GDM1 (cell line): ENCODE measurements at regions not wholly inside any gene's neighbourhood (a gene's known extent, or its start where the extent isn't known, plus 50 kb on each side); places are given as distances from the start of the nearest gene placed in this dataset.
A peak's percentile ranks its signal among the peaks of the same experiment; 100 is the strongest.

Source experiments
- DNase-seq: peaks from one replicate; lab custom pipeline; 2025; lab: John Stamatoyannopoulos, UW

DNA sequence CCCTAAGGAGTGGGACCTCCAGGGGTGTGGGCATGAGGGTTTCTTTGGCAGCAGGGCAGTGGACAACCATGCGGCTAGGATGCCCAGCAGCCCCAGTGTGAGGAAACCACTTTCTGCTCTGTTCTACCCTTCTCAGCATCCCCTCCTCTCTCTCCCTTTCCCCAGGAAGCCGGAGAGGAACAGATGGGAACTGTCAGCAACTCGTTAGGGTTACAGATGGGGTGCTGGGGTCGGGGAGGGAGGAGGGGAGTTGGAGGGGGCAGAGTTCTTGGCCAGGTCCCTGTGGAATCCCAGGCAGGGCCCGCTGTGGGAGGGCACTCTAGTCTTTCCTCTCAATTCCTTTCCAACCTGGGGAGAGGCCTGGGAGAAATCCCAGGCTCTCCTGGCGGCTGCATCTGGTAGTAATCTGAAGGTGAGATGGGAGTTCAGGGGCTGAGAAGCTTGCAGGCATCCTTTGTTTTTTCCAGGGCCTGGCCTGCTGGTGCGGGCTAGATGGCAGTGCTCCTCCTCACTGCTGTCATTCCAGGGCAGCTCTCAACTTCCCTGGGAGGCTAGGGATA, 93.9 kb upstream of the CSF3R start:
- no peak for DNase-seq

DNA sequence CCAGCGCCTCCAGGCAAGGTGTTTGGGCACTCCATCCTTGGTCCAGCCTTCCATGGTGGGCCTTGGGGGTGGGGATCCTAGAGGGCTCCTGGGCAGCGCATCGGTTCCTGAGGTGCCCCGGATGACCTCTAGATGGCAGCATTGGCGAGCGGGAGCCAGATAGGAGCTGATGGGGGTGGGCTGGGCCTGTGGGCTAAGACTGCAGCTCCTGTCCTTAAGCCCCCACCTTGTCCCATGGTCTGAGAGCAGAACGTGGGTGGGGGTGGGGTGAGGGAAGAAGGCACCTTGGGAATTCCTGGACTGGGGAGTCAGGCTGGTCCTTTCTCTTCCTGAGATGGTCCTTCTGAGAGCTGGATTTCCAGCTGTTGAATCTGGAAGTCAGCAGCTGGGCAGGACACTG, 93.4 kb upstream of the CSF3R start:
- DNase-seq, result no peak

DNA sequence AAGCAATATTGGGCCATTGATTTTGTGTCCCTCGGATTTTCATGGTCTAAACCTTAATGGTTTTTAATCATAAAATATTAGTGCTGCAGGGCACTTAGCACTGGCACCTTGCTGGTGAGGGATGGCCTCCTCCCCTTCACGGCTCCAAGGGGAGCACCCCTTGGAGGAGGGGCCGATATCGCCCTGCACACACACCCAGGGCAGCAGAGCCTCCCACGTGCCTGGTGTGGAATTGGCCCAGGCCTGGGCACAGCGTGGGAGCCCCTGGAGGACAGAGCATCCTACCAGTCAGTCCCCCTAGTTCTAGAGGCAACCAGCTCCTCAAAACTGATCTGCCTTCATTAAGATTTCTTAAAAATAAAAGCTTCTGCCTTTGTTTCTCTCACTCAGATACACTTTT, 90.7 kb upstream of the CSF3R start:
- no peak for DNase-seq

DNA sequence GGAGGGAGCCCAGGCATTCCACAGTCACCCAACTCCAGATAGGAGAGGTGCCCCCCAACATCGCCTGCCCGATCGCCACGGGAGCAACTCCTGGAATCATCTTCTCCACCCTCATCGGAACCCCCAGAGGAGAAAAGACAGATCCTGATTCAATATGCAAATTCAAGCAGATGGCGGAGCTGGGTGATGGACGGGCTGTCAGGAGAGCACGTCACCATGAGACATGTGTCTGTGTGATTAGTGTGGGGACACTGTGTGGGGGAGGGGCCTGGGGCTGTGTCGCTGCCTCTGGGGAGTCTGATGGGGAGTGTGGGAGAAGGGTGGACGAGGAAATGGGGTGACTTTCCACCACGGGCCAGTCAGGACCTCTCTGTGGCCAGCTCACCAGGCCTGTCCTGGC, 90.2 kb upstream of the CSF3R start:
- DNase-seq, result no peak

DNA sequence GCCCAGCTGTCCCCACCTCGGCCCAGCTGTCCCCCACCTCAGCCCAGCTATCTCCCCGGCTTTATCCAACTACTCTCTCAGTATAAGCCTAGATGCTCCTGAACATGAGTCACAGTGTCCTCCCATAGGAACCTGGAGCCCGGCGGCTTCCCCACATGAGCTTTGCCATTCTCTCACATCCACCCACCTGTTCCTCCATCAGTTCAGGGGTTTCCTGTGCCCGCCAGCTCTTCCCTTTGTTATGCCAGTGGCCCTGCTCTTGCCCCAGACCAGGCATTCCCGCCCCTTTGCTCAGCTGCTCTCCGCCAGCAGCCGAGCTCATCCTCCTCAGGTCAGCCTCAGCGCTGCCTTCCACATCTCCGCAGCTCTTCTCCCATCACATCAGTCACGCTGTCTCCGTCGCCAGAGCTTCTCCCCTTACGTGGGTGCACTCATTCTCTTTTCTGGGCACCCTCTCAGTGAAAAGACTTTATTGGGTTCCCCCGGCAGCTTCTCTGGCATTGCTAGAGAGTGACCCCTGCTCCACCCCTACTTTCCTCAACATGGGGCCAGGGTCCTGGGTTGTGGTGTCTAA, 89.5 kb upstream of the CSF3R start:
- DNase-seq, result no peak

DNA sequence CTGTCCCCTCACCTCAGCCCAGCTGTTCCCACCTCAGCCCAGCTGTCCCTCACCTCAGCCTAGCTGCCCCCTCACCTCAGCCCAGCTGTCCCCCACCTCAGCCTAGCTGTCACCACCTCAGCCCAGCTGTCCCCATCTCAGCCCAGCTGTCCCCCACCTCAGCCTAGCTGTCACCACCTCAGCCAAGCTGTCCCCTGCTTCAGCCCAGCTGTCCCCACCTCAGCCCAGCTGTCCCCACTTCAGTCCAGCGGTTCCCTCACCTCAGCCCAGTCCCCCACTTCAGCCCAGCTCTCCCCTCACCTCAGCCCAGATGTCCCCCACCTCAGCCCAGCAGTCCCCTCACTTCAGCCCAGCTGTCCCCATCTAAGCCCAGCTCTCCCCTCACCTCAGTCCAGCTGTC, 88.4 kb upstream of the CSF3R start:
- no peak for DNase-seq

DNA sequence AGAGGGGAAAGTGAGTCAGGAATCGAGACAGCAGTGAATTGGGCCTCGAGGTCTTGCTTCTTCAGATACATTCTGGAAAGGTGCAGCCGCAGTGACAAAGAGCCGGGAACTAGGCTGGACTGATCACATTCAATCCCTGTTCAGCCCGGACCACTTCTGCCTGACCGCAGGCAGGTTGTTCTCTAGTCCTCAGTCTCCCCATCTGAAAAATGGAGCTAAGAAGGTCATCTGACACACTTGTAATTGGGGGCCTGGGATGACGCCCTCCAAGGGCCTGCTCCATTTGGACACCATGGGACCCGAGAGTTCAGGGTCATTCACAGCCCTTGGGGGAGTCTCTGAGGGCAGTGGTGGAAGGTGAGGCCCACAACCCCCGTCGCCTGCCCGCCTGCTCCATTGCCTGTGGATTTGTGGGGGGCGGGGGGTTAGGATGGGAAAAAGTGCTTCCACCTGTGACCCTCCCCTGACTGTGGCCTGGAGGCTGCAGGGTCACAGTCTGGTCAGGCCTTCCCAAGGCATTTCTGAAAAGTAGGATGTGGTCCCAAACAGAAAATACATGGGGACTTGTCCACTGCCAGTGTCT, 87.9 kb upstream of the CSF3R start:
- no peak for DNase-seq

DNA sequence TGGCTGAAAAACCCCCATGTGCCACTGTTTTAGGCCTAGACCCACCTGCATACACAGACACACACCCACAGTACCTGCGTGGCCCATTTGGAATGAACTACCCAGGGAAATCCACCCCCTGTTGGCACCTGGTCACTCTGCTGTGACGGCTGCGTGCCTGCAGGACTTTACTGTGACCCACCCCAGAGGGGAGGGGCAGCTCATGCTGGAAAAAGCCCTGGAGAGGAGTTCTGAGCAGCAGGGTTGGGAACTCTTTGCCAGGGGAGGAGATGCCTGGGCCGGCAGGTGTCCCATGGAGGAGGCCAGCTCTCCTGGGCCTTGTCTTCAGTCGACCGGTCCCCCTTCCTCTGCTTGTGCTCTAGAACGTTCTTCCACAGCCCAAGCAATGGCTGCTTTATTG, 87.3 kb upstream of the CSF3R start:
- no peak for DNase-seq

DNA sequence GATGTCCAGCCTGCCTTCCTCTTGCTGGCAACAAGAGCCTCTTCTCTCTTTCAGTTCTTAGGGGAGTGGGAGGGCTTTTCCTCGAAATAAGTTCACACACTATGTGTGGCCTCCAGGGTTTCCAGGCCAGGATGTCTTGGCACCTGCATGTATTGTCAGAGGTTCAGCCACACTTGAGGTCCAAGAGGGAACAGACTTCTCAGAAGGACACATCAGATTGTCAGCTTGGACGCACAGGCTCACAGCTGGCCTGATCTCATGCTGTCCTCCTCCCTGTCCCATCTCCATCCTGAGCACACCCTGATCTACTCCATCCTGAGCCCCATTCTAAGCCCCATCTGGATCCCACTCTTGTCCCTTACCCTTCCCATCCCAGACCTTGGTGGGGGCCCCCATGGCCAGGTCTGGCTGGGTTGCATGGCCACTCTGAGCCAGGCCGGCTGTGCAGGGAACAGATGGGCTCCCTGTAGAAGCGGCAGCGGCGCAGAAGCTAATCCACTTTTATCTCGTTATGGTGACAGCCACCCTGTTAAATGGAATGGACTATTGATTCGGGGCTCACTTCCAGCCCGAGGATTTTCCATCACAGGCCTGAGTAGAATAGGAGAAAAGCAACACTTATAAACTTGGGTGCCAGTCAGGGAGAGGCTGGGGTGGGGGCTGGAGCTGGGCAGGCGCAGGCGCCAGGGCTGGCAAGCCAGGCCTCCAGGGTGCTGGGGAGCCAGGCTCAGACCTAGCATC, 85.1 kb upstream of the CSF3R start:
- DNase-seq, result no peak

DNA sequence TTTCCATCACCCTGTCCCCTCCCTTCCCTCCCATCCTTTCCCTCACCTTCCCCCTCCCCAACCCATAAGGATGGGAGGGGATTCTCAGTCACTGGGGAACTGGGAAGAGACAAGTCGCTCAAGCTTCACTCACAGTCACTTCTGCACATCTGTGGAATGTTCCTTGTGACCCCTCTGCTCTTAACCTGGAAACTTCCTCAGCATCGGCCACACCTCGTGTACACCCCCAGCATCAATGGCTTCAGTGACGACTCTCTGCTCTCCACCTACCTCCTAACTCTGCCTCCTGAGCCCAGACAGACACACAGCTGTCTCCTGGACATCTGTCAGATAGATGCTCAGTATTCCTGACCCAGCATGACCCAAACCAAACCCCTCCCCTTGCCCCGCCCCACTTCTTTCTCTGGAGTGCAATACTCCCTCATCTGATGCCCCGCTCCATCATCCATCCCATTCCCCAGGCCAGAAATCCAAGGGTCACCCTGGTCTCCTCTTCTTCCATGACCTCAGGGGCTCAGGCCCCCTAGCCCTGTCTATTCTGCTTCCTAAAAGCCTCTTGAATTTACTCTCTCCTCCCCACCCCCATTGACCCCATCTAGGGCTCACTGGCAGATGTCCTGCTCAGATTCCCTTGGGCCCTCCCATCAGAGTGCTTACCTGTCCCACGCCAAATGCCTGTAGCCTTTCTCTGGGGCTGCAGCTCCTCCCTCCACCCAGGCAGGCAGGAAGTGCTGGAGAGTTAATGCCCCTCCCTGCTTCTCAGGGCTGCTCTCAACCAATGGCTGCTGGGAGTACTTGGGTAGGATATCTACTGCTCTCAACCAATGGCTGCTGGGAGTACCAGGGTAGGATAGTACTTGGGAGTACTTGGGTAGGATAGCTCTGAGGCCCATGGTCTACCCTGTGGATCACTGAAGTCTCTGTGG, 83.1 kb upstream of the CSF3R start:
- DNase-seq, result no peak

DNA sequence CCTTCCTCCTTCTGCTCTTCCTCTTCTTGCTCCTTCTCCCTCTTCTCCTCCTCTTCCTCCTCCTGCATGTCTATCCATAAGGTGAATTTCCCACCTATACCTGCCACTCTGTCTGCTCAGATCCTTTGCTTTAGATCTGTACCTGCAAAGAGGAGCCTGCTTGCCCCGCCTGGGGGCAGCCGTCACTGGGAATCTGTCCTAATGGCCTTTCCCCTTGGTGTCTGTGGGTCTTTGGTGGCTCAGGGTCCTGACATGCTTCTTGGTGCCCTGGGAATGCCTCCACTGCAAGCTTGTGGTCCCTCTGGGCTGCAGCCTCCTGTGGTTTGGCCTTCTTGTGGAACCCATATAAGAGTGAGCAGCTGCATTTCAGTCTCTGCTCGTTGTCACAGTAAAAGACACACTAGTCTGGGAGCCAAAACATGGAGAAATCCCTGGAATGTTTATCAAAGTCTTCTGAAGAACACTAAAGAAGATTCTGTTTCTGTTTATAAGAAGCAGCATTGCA, 79.5 kb upstream of the CSF3R start:
- no peak for DNase-seq

DNA sequence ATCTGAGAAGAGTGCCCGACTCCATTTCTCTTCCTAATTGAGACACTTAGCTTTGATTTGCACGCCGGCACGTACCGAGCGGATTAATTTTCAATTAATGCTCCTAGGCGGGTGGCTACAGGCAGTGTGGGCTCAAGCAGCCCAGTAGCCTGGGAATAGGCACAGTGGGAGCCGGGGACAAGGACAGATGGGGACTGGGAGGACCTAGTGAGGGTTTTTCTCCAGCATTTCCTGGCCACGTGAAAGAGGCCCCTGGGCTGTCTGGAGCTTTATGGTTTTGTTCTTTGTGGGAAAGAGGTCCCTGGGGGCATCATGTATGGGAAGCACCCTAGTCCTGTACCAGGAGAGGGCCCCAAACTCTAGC, 78.6 kb upstream of the CSF3R start:
- DNase-seq, result no peak

DNA sequence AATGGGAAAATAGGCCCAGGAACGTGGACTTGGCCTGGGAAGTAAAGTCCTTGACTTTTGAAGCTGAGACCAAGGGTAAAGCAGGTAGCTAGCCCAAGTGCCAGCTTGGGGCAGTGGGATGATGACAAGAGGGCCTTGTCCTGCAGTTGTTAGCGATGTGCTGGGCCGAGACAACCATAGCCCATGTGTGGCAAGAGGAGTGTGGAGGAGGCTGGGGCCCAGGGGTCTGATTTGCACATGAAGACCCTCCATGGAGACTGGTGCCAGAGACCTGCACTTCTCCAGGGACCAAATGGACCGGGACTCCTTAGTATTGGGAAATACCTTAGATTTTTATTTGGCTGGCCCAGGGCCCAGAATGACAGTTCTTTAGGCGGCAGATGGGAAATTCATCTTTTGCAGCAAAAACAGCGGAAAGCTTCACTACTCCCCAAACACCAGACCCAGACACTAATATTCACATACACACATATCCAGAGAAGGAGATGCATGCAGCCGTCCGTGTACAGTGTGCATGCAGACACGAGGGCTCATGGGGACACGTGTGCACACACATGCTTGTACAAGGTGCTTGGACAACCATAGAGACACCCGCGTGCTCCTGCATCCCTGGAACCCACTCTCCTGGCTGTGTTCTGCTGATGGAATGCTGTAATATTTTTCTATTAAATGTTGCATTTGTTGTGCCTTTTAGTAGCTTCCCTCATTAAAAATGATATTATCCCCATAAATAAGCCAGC, 78.1 kb upstream of the CSF3R start:
- DNase-seq, result no peak

DNA sequence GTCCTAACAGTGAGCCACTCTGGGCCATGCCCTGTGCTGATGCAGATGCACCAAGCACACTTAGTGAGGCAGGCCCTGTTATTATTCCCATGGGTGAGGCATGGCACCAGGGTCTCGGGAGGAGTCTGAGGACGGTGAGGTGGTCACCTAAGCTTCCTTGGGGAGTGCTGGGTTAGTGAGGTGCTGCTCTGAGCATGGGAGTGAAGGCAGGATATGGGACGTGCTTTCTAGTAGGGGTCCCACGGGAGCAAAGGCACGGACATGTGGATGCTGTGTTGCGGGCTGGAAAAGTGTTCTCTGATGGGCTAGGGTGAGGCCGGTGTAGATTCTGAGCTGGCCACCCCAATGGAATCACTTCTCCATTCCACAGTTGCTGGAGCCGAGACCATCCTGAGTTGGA, 77.5 kb upstream of the CSF3R start:
- no peak for DNase-seq

DNA sequence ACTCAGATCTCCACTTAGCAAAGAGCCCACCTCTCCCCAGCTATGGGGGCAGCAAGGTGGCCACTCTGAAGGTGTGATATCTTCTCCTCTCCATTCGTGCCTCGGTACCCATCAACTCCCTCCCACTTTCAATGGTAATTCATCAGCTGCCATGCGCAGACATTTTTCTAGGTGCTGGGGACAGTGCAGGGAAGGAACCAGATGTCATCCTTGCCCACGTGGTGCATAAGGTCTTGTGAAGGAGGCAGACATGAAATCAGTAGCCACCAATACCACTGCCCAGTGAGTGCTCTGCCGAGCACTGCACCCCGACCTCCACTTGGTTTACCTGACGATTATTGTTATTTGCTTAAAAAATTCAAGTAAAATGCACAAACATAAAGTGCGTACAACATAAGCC, 76.3 kb upstream of the CSF3R start:
- no peak for DNase-seq

DNA sequence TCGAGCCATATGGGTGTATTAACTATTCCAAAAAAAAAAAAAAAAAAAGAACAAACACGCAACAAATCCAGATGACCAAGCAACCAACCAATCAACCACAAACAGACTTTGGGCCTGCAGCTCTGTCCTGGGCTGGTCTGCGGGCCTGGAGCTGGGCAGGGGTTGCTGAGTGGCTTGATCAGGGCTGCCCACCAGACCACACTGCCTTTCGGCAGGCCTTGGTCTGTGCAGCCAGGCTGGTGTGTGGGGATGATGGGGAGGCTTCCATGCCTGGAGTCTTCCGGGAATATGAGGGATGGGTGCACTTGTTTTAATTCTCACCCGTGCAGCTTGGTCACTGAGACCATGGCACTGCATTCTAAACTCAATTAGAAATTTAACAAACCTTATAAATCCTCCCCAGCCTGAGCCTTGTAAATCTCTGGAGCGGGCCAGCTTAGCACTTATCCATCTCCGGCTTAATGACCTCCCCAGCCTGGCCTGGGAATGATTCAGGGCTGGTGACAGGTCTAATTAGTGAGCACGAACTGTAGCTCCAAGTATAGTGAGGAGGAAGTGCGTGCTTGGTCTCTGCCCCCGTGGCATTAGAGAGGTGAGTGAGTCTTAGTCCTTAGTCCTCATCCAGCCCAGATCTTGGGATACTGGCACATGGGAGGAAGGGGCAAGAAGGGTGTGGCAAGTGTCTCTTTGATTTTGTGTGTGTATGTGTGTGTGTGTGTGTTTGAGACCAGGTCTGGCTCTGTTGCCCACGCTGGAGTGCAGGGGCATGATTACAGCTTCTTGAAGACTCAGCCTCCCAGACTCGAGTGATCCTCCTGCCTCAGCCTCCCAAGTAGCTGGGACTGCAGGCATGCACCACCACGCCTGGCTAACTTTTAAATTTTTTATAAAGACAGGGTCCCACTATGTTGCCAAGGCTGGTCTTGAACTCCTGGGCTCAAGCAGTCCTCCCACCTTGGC, 74.6 kb upstream of the CSF3R start:
- DNase-seq, result no peak

DNA sequence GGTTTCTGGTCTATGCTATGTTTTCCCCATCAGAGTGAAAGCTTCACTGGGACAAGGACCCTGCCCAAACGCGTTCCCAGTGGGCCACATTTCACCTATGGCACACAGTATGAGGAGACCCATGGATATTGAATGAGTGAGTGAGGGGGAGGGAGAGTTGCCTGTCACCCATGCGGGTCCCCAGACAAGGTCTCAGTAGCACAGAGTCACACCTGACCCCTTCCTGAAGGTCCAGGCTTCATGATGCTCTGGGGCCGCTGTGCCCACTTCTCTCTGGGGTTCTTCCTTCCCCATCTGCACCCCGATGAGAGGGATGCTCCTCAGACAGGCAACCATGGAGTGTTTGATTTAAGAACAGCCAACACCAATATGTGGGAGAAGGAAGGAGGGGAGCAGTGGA, 72.3 kb upstream of the CSF3R start:
- DNase-seq, result no peak

DNA sequence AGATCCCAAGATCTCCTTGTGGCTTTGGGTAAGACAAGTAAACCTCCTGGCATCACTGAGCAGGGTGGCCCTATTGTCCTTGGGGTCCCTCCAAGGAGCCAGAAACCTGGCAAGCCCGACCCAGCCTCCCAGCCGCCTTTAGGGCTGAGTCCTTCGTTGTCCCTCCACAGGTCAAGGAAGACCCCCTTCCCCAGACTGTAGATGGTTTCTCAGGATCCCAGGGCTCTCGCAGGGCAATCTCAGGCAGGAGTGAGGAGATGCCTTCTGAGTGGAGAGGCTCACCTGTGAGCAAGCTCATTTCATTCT, 71.6 kb upstream of the CSF3R start:
- DNase-seq, result no peak

DNA sequence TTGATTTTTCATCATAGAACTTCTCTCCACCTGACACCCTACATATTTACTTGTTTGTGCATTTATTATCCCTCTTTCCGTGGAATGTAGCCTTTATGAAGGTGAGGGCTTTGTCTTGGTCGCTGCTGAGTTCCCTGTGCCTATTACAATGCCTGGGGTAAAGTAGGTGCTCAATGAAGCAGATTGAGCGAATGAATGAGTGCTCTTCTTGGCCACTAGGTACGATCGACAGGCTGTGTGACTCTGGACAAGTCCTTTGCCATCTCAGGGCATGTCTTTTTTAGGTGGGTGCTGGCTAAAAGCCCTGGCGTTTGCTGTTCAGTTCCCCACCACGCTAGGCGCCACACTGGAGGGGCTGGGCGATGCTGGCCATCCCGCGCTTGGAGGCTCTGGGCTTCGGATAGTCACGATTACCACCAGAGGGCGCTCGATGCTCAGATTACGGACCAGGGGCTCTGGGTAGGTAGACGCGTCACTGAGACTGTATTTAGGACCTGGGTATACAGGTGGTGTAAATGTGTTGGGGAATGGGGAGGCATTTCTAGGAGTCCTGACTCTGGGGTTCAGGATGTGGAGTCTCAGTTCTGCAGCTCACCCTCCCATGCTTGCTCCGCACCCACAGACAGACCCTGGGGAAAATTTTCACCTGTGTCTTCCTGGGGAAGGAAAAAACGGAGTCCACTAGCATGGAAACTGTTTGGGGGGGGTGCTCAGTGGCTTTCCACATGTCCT, 71.0 kb upstream of the CSF3R start:
- DNase-seq, result peak; percentile 30

DNA sequence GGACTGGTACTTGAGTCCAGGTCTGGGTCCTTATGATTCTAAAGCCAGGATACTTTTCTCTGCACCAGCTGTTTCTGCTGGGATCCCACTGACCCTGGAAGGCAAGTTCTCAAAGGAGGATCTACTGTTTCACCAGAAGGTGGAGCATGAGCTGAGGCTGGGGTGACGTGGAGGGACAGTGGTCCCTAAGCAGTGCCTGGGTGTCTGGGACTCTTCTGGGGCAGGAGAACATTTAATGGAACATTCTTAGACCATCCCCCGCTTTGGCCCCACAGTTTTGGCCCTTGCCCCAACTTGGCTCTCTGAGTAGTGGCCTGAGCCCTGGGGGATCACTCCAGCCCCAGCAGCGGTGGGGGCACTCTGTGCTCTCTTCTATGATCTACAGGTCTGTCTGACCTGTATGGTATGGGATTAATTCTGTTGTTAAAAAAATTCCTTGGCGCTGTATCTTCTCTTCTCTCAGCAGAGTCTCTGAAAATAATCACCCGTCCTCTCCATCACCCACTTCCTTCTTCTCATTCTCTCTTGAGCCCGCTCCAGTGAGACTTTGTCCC, 60.3 kb upstream of the CSF3R start:
- no peak for DNase-seq
